Transverse colon (tissue), 4 donors: ENCODE measurements at regions not wholly inside any gene's neighbourhood (a gene's known extent, or its start where the extent isn't known, plus 50 kb on each side); places are given as distances from the start of the nearest gene placed in this dataset.

ENCODE experiments used
- DNase-seq: peaks from one replicate; pipeline ENCODE4 v3.0.0-alpha.2; 2019
- H3K27ac ChIP-seq, 4 donors: fragments of 200-600 bp; sonication (generic); 2 replicates each; pipeline ENCODE4 v1.5.1; 2016 to 2018; ENCODE audit warnings: inconsistent platforms in 4 of 4
- H3K27me3 ChIP-seq: fragments of 200-600 bp; sonication (generic); 2 replicates; pipeline ENCODE4 v1.5.1; 2017; ENCODE audit warnings: inconsistent platforms
- H3K36me3 ChIP-seq, 4 donors: fragments of 200-600 bp; sonication (generic); 2 replicates each; pipeline ENCODE4 v1.5.1; 2017 to 2019; ENCODE audit warnings: inconsistent platforms in 4 of 4
- H3K4me1 ChIP-seq, 4 donors: fragments of 200-600 bp; sonication (generic); 2 replicates each; pipeline ENCODE4 v1.5.1; 2017 to 2020; ENCODE audit warnings: inconsistent platforms in 4 of 4
- H3K4me3 ChIP-seq, 4 donors: fragments of 200-600 bp; sonication (generic); 1 replicate in 1 of 4; 2 replicates in 3 of 4; pipeline versions ENCODE4 v1.5.1 to v1.6.1; 2017 to 2019; ENCODE audit warnings: inconsistent platforms in 4 of 4
- H3K9me3 ChIP-seq, 2 donors: fragments of 200-600 bp; sonication (generic); 2 replicates each; pipeline ENCODE4 v1.5.1; 2017 to 2019; ENCODE audit warnings: inconsistent platforms in 2 of 2
- CTCF ChIP-seq, 5 experiments: fragments of 200-600 bp in 3 of 5; fragments of 450-650 bp in 2 of 5; sonication (generic) in 3 of 5; IDR thresholded peaks; 1 replicate in 2 of 5; 2 replicates in 3 of 5; pipeline ENCODE4 v1.5.1; 2016 to 2017; ENCODE audit warnings: antibody characterized with exemption in 5 of 5, inconsistent platforms in 3 of 5, mild to moderate bottlenecking in 2 of 5, moderate library complexity in 1 of 5
- EP300 ChIP-seq: sonication (generic); formaldehyde crosslinking; IDR thresholded peaks from one replicate; pipeline ENCODE4 v1.6.1; 2017; ENCODE audit warnings: antibody characterized with exemption, low read depth
- POLR2A ChIP-seq: fragments of 450-650 bp; IDR thresholded peaks from one replicate; pipeline ENCODE4 v1.6.1; 2016; ENCODE audit warnings: antibody characterized with exemption, mild to moderate bottlenecking, moderate library complexity
- POLR2AphosphoS5 ChIP-seq, 3 donors: sonication (generic); formaldehyde crosslinking; IDR thresholded peaks; one replicate each; pipeline ENCODE4 v1.6.1; 2016; ENCODE audit warnings: antibody characterized with exemption in 3 of 3
- WGBS, 2 donors: methylation state at CpG; one replicate each; pipeline ENCODE4 v1.1.5; 2018; ENCODE audit warnings: low coverage in 1 of 2; 5-methylcytosine and 5-hydroxymethylcytosine counted together
- in situ Hi-C, 4 donors: fragments of 200-750 bp; cut with MboI; loops; one replicate each; pipeline versions ENCODE4 v1.15.0 to v1.15.1; 2017; ENCODE audit warnings: low sequenced_read_pairs in 3 of 4, low pct_ligation_motif_present in 1 of 4, low pct_unique_long_range_greater_than_20kb in 1 of 4
- intact Hi-C: fragments of 100-400 bp; cut with DNase I; formaldehyde crosslinking; loops from one replicate; pipeline ENCODE4 v1.15.1; 2023; ENCODE audit warnings: low total_unique reads

- TF ChIP-seq CTCF (IDR thresholded peaks at IDR 0.05) (no peak), POLR2A (no peak), EP300 (no peak), POLR2AphosphoS5 (IDR thresholded peaks at IDR 0.05) (no peak)
- 84 to 95% methylated on average over 4 to 19 of the region's 19 CpGs for WGBS, 2 donors
- Histone ChIP-seq H3K27me3 (no peaks in the 10 kb centered on the region), H3K27ac (no peak overlapping the region), H3K36me3 (no peaks in the 10 kb centered on the region), H3K4me1 (peaks cover 0 to 15% (median 3%) of the 10 kb centered on the region in 4 donors), H3K9me3 (no peaks in the 10 kb centered on the region), H3K4me3 (no peak overlapping the region)
- intact Hi-C loops, result no loop called here
- DNase-seq, result no peak
- in situ Hi-C loops, result no loop called here
These were observed 79.1 kb upstream of the SLC22A23 start for GRCh38 chr6:3535776-3536435.

GRCh38 chr6:3535033-3535775 lies 78.4 kb upstream of the SLC22A23 start:
- intact Hi-C loops (no loop called here), in situ Hi-C loops (no loop called here)
- WGBS, 2 donors, result 66 to 87% methylated on average over 3 to 4 of the region's 4 CpGs

GRCh38 chr6:3534599-3534998 lies 77.7 kb upstream of the SLC22A23 start:
- no peak overlapping the region for H3K27ac ChIP-seq
- no peaks in the 10 kb centered on the region for H3K27me3 ChIP-seq
- intact Hi-C loops (no loop called here), in situ Hi-C loops (no loop called here)
- TF ChIP-seq POLR2A (no peak), CTCF (IDR thresholded peaks at IDR 0.05) (no peak), EP300 (no peak), POLR2AphosphoS5 (IDR thresholded peaks at IDR 0.05) (no peak)
- no peaks in the 10 kb centered on the region for H3K36me3 ChIP-seq
- WGBS, 2 donors, result 84 to 88% methylated on average over 4 of the region's 4 CpGs
- no peaks in the 10 kb centered on the region for H3K9me3 ChIP-seq
- peaks cover 0 to 6% (median 0%) of the 10 kb centered on the region in 4 donors for H3K4me1 ChIP-seq
- H3K4me3 ChIP-seq, result no peak overlapping the region
- DNase-seq, result no peak

More at GRCh38 chr6:3535033-3535775, 78.4 kb upstream of the SLC22A23 start:
- Histone ChIP-seq H3K9me3 (no peaks in the 10 kb centered on the region), H3K4me1 (peaks cover 0 to 8% (median 0%) of the 10 kb centered on the region in 4 donors), H3K36me3 (no peaks in the 10 kb centered on the region), H3K4me3 (no peak overlapping the region), H3K27ac (no peak overlapping the region), H3K27me3 (no peaks in the 10 kb centered on the region)
- no peak for TF ChIP-seq POLR2A
- TF ChIP-seq EP300, result no peak
- TF ChIP-seq POLR2AphosphoS5 (IDR thresholded peaks at IDR 0.05), result no peak
- TF ChIP-seq CTCF (IDR thresholded peaks at IDR 0.05), result no peak
- no peak for DNase-seq

- 78 to 81% methylated on average over 5 to 6 of the region's 6 CpGs for WGBS, 2 donors
- H3K36me3 ChIP-seq, result no peaks in the 10 kb centered on the region
- TF ChIP-seq POLR2AphosphoS5 (IDR thresholded peaks at IDR 0.05) (no peak), EP300 (no peak)
- peaks cover 0 to 6% (median 0%) of the 10 kb centered on the region in 4 donors for H3K4me1 ChIP-seq
- in situ Hi-C loops, result no loop called here
- H3K9me3 ChIP-seq, result no peaks in the 10 kb centered on the region
- no peak overlapping the region for H3K27ac ChIP-seq
- intact Hi-C loops, result no loop called here
- H3K27me3 ChIP-seq, result no peaks in the 10 kb centered on the region
- no peak overlapping the region for H3K4me3 ChIP-seq
- DNase-seq, result no peak
These were observed 77.1 kb upstream of the SLC22A23 start for GRCh38 chr6:3533981-3534380.
